Spleen (tissue), 11 donors: ENCODE measurements at regions not wholly inside any gene's neighbourhood (a gene's known extent, or its start where the extent isn't known, plus 50 kb on each side); places are given as distances from the start of the nearest gene placed in this dataset.

Experiments used
- DNase-seq: peaks from one replicate; pipeline ENCODE4 v3.0.0-alpha.2; 2020
- H3K27ac ChIP-seq, 8 donors: fragments of 200-600 bp; sonication (generic) in 7 of 8; 1 replicate in 4 of 8; 2 replicates in 4 of 8; pipeline versions ENCODE4 v1.5.0 to v1.8.0; 2016 to 2021; ENCODE audit warnings: inconsistent platforms in 4 of 8, mild to moderate bottlenecking in 4 of 8, moderate library complexity in 1 of 8
- H3K27me3 ChIP-seq, 7 donors: fragments of 200-600 bp; sonication (generic) in 6 of 7; replicated peaks in 1 of 7; 1 replicate in 4 of 7; 2 replicates in 3 of 7; pipeline versions ENCODE4 v1.5.0 to v1.8.0; 2016 to 2021; ENCODE audit warnings: inconsistent platforms in 3 of 7, mild to moderate bottlenecking in 1 of 7
- H3K36me3 ChIP-seq, 6 donors: fragments of 200-600 bp; sonication (generic) in 5 of 6; 1 replicate in 4 of 6; 2 replicates in 2 of 6; pipeline versions ENCODE4 v1.5.0 to v1.8.0; 2016 to 2021; ENCODE audit warnings: inconsistent platforms in 2 of 6
- H3K4me1 ChIP-seq, 6 donors: fragments of 200-600 bp; sonication (generic) in 5 of 6; 1 replicate in 3 of 6; 2 replicates in 3 of 6; pipeline versions ENCODE4 v1.5.0 to v1.8.0; 2016 to 2021; ENCODE audit warnings: inconsistent platforms in 3 of 6
- H3K4me3 ChIP-seq, 8 donors: fragments of 200-600 bp; sonication (generic) in 7 of 8; 1 replicate in 4 of 8; 2 replicates in 4 of 8; pipeline versions ENCODE4 v1.5.0 to v1.8.0; 2016 to 2021; ENCODE audit warnings: inconsistent platforms in 4 of 8, mild to moderate bottlenecking in 4 of 8, moderate library complexity in 2 of 8
- H3K9me3 ChIP-seq, 8 donors: fragments of 200-600 bp; sonication (generic) in 7 of 8; 1 replicate in 4 of 8; 2 replicates in 4 of 8; pipeline versions ENCODE4 v1.5.0 to v1.8.0; 2016 to 2021; ENCODE audit warnings: inconsistent platforms in 4 of 8
- POLR2A ChIP-seq, 3 donors: fragments of 450-650 bp; IDR thresholded peaks; one replicate each; pipeline ENCODE4 v1.5.1; 2017; ENCODE audit warnings: antibody characterized with exemption in 3 of 3, mild to moderate bottlenecking in 1 of 3
- POLR2AphosphoS5 ChIP-seq, 3 donors: sonication (generic); formaldehyde crosslinking; IDR thresholded peaks; one replicate each; pipeline ENCODE4 v1.5.1; 2017; ENCODE audit warnings: antibody characterized with exemption in 3 of 3
- WGBS, 5 donors: extraction: QIAGEN DNeasy Blood & Tissue Kit in 3 of 5; methylation state at CpG; one replicate each; pipeline versions ENCODE4 v1.1.5 to v1.1.7; 2013 to 2018; 5-methylcytosine and 5-hydroxymethylcytosine counted together
- intact Hi-C: fragments of 100-400 bp; cut with DNase I; formaldehyde crosslinking; loops from one replicate; pipeline ENCODE4 v1.15.0; 2023; ENCODE audit warnings: low total_unique reads
- TF ChIP-seq, protein P1 (sequence below), 11 experiments: fragments of 200-600 bp in 7 of 11; fragments of 450-650 bp in 4 of 11; sonication (generic) in 4 of 11; IDR thresholded peaks in 8 of 11; conservative IDR thresholded peaks in 3 of 11; 1 replicate in 7 of 11; 2 replicates in 4 of 11; pipeline versions ENCODE4 v1.4.0 to v1.8.0; 2016 to 2021; ENCODE audit warnings: antibody characterized with exemption in 11 of 11, inconsistent platforms in 4 of 11, mild to moderate bottlenecking in 1 of 11
- donor health status: healthy with polysubstance abuse.
- donor health status: DM: no; HTN: no; CAD: no; lungs with moderate emphysema.
- donor health status: DM: no; HTN: no; CAD: no.
- donor health status: Bipolar disorder and iron deficiency.
- donor health status: healthy.
- donor health status: DM: no; HTN: no; CAD: no.
- donor health status: DM: yes; HTN: yes; CAD: no.

DNA sequence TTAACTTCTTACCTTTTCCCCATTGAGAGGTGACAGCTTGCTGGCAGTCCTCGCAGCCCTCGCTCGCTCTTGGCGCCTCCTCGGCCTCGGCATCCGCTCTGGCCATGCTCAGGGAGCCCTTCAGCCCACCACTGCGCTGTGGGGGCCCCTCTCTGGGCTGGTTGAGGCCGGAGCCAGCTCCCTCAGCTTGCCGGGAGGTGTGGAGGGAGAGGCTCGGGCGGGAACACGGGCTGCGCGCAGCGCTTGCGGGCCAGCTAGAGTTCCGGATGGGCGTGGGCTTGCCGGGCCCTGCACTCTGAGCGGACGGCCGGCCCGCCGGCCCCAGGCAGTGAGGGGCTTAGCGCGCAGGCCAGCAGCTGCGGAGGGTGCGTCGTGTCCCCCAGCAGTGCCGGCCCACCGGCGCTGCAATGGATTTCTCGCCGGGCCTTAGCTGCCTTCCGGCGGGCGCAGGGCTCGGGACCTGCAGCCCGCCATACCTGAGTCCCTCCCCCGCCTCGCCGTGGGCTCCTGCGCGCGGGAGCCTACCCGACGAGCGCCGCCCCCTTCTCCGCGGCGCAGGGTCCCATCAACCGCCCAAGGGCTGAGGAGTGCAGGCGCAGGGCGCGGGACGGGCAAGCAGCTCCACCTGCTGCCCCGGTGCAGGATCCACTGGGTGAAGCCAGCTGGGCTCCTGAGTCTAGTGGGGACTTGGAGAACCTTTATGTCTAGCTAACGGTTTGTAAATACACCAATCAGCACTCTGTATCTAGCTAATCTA lies 335.0 kb downstream of the CBLN2 start:
- 85 to 94% (median 89%) methylated on average over 55 to 60 of the region's 60 CpGs for WGBS, 5 donors
- TF ChIP-seq POLR2A (IDR thresholded peaks at IDR 0.05): no peak
- intact Hi-C loops: no loop called here
- DNase-seq: peak; percentile 66
- no peaks in the 10 kb centered on the region for H3K27me3 ChIP-seq
- H3K9me3 ChIP-seq: peaks cover 0 to 23% (median 10%) of the 10 kb centered on the region in 8 donors
- H3K4me3 ChIP-seq: no peak overlapping the region
- H3K4me1 ChIP-seq: no peaks in the 10 kb centered on the region
- H3K36me3 ChIP-seq: no peaks in the 10 kb centered on the region
- H3K27ac ChIP-seq: no peak overlapping the region

DNA sequence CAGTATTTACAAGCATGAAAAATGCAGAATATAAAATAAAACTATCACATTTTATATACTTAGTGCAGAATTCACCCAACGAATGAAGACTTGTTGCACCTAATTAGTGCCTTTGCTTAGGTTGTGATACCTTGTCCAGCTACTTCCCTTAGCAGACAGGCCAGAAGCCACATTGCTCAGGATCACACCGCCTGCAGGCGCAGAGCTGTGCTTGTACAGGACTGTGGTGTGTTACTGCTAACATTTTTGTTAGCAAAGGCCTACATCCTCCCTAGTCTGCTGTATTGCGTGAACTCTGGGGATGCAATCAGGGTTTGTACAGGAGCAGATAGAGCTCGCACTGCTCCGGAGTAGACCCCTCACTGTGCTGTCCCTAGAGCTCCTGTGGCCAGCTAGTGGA lies 336.9 kb downstream of the CBLN2 start:
- 76 to 98% (median 91%) methylated on average over 6 of the region's 6 CpGs for WGBS, 5 donors
- no peaks in the 10 kb centered on the region for H3K27me3 ChIP-seq
- H3K4me1 ChIP-seq: no peaks in the 10 kb centered on the region
- H3K27ac ChIP-seq: no peak overlapping the region
- H3K36me3 ChIP-seq: no peaks in the 10 kb centered on the region
- no peak overlapping the region for H3K4me3 ChIP-seq
- peaks cover 0 to 23% (median 10%) of the 10 kb centered on the region in 8 donors for H3K9me3 ChIP-seq
- TF ChIP-seq POLR2AphosphoS5 (IDR thresholded peaks at IDR 0.05): no peak
- TF ChIP-seq, protein P1, sequence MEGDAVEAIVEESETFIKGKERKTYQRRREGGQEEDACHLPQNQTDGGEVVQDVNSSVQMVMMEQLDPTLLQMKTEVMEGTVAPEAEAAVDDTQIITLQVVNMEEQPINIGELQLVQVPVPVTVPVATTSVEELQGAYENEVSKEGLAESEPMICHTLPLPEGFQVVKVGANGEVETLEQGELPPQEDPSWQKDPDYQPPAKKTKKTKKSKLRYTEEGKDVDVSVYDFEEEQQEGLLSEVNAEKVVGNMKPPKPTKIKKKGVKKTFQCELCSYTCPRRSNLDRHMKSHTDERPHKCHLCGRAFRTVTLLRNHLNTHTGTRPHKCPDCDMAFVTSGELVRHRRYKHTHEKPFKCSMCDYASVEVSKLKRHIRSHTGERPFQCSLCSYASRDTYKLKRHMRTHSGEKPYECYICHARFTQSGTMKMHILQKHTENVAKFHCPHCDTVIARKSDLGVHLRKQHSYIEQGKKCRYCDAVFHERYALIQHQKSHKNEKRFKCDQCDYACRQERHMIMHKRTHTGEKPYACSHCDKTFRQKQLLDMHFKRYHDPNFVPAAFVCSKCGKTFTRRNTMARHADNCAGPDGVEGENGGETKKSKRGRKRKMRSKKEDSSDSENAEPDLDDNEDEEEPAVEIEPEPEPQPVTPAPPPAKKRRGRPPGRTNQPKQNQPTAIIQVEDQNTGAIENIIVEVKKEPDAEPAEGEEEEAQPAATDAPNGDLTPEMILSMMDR (IDR thresholded peaks at IDR 0.05 in 8 of 11, conservative IDR thresholded peaks at IDR 0.05 in 3 of 11): no peak
- TF ChIP-seq POLR2A (IDR thresholded peaks at IDR 0.05): no peak
- no peak for DNase-seq
- intact Hi-C loops: no loop called here

DNA sequence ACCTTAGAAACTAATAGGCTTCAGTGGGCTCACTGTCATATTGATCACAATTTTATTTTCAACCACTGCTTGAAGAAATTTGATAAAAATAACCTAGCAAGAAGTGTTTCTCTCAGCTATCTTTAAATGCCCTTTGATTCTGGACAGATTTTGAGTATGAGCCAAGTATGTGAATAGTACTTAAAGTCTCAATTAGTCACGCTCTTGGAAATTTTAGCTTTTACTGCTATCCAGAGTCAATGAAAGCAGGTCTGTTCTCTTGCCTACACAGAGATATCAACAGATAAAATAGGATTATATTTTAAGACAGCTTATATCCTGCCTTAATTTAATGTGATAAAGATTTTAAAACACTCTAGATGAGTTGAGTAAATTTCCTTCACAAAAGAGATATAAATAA lies 337.3 kb downstream of the CBLN2 start:
- no peak for TF ChIP-seq POLR2AphosphoS5 (IDR thresholded peaks at IDR 0.05)
- TF ChIP-seq, protein P1 (IDR thresholded peaks at IDR 0.05 in 8 of 11, conservative IDR thresholded peaks at IDR 0.05 in 3 of 11): no peak
- TF ChIP-seq POLR2A (IDR thresholded peaks at IDR 0.05): no peak
- no peaks in the 10 kb centered on the region for H3K36me3 ChIP-seq
- intact Hi-C loops: no loop called here
- H3K27ac ChIP-seq: no peak overlapping the region
- no peaks in the 10 kb centered on the region for H3K27me3 ChIP-seq
- H3K4me1 ChIP-seq: no peaks in the 10 kb centered on the region
- no peak for DNase-seq
- H3K4me3 ChIP-seq: no peak overlapping the region
- WGBS, 5 donors: 63 to 82% (median 75%) methylated on average over 1 of the region's 1 CpG
- peaks cover 0 to 23% (median 10%) of the 10 kb centered on the region in 8 donors for H3K9me3 ChIP-seq

DNA sequence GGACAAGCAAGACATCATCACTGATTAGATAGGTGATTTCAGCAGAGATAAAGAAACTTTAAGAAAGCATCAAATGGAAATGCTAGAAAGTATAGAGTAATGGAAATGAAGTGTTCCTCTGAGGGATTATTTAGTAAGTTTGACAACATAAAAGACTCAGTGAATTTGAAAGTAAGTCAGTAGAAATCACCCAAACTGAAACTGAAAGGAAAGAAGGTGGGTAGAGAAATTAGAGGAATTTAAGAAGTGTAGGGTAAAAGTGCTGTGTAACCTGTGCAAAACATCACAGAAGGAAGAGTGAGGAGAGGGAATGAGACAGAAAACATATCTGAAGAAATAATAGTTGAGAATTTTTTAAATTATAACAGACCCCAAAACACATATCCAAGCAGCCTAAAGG lies 343.1 kb downstream of the CBLN2 start:
- intact Hi-C loops: no loop called here
- TF ChIP-seq POLR2A (IDR thresholded peaks at IDR 0.05): no peak
- TF ChIP-seq, protein P1 (IDR thresholded peaks at IDR 0.05 in 8 of 11, conservative IDR thresholded peaks at IDR 0.05 in 3 of 11): no peak
- no peak for TF ChIP-seq POLR2AphosphoS5 (IDR thresholded peaks at IDR 0.05)
- no peaks in the 10 kb centered on the region for H3K4me1 ChIP-seq
- no peak for DNase-seq
- no peaks in the 10 kb centered on the region for H3K27me3 ChIP-seq
- H3K4me3 ChIP-seq: no peak overlapping the region
- peaks cover 0 to 4% (median 0%) of the 10 kb centered on the region in 8 donors for H3K9me3 ChIP-seq
- H3K36me3 ChIP-seq: no peaks in the 10 kb centered on the region
- no peak overlapping the region for H3K27ac ChIP-seq
